ENCODE measurements at regions not wholly inside any gene's neighbourhood (a gene's known extent, or its start where the extent isn't known, plus 50 kb on each side); places are given as distances from the start of the nearest gene placed in this dataset.
A peak's percentile ranks its signal among the peaks of the same experiment; 100 is the strongest.

DNA sequence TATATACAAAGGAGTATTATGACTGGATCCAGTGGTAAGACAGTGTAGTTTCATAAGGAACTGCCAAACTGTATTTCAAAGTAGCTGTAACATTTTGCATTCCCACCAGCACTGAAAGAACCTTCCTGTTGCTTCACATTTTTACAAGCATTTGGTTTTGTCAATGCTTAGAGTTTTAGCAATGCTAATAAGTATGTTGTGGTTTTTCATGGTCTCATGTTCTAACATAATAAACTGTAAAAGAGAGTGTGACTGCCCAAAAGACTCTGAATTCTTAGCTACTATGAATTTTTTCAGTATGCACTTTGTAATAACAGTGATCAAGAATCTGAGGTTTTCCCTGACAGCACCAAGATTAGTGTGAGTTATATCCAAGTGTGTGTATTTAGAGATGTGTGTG is 604.2 kb downstream of the XIRP2 start:
- Histone ChIP-seq H3K27ac (ENCODE audit: low read length) (no peak overlapping the region), H3K9ac (ENCODE audit: low read depth, low read length) (no peak overlapping the region), H3K4me3 (ENCODE audit: low read length) (no peak overlapping the region), H3K9me3 (ENCODE audit: insufficient read depth, low read depth, low read length) (no peaks in the 10 kb centered on the region), H3K27me3 (ENCODE audit: insufficient read depth, low read length) (no peaks in the 10 kb centered on the region), H3K4me1 (ENCODE audit: insufficient read depth, low read length) (0 out of 2 replicates have a peak, but pooled peaks cover 2% of the 10 kb centered on the region), H3K36me3 (ENCODE audit: insufficient read depth, low read depth, low read length) (peaks cover 9% of the 10 kb centered on the region)

DNA sequence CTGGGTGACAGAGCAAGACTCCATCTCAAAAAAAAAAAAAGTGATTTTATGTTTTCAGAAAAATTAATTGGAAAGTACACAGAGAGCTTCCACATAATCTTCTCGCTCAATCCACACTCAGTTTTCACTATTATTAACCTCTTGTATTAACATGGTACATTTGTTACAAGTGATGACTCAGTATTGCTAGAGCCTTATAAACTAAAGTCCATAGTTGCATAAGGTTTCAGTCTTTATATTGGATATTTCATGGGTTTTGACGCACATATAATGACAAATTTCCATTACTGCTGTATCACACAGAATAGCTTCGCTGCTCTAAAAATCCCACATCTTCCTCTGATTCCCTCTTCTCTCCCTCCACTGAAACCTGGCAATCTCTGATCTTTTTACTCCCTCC is 603.5 kb downstream of the XIRP2 start:
- Histone ChIP-seq H3K27ac (ENCODE audit: low read length) (no peak overlapping the region), H3K27me3 (ENCODE audit: insufficient read depth, low read length) (no peaks in the 10 kb centered on the region), H3K9me3 (ENCODE audit: insufficient read depth, low read depth, low read length) (no peaks in the 10 kb centered on the region)

DNA sequence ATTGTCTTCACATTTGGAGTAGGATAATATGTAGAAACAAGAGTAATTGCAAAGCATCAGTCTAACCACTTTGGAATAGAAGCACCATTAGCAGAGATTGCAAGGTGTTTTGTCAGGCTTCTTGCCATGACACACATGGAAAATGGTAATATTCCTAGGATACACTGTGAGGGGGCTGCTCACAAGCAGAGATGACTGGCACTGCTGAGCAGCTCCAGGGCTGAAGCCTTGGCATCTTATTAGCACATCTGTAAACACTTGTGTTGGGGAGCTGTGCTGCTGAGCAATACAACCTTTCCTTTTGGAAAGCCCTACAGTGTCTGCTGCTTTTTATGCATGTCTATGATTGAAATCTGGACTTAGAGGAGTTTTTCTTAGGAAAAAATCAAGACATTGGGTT is 602.2 kb downstream of the XIRP2 start:
- no peaks in the 10 kb centered on the region for H3K9me3 ChIP-seq (ENCODE audit: insufficient read depth, low read depth, low read length)
- no peaks in the 10 kb centered on the region for H3K27me3 ChIP-seq (ENCODE audit: insufficient read depth, low read length)
- peaks cover 9% of the 10 kb centered on the region for H3K36me3 ChIP-seq (ENCODE audit: insufficient read depth, low read depth, low read length)
- H3K9ac ChIP-seq (ENCODE audit: low read depth, low read length) = no peak overlapping the region
- no peak overlapping the region for H3K27ac ChIP-seq (ENCODE audit: low read length)
- H3K4me1 ChIP-seq (ENCODE audit: insufficient read depth, low read length) = no peaks in the 10 kb centered on the region
- no peak overlapping the region for H3K4me3 ChIP-seq (ENCODE audit: low read length)

More for the DNA sequence above, 603.5 kb downstream of the XIRP2 start:
- Histone ChIP-seq H3K9ac (ENCODE audit: low read depth, low read length) (no peak overlapping the region), H3K4me3 (ENCODE audit: low read length) (no peak overlapping the region), H3K36me3 (ENCODE audit: insufficient read depth, low read depth, low read length) (peaks cover 9% of the 10 kb centered on the region), H3K4me1 (ENCODE audit: insufficient read depth, low read length) (no peaks in the 10 kb centered on the region)

DNA sequence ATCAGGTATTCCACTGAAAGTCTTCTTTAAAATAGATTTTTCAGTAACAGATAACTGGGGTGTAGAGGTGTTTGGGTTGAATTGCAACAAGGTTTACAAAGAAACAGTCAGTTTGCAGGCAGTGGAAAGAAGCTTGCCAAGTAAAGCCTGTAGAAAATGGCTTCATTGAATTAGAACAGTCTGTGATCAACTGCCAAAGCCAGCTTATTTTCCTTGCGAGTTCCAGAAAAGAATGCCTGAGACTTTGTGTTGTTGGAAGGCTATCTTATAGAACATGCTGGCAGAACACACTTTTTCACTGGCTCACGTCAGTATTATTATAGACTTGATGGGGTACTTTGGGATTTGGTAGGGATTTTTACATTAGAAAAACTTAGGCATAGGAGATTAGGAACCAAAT is 601.0 kb downstream of the XIRP2 start:
- Histone ChIP-seq H3K36me3 (ENCODE audit: insufficient read depth, low read depth, low read length) (peaks cover 9% of the 10 kb centered on the region), H3K27me3 (ENCODE audit: insufficient read depth, low read length) (no peaks in the 10 kb centered on the region), H3K9me3 (ENCODE audit: insufficient read depth, low read depth, low read length) (no peaks in the 10 kb centered on the region), H3K9ac (ENCODE audit: low read depth, low read length) (no peak overlapping the region), H3K27ac (ENCODE audit: low read length) (no peak overlapping the region), H3K4me1 (ENCODE audit: insufficient read depth, low read length) (no peaks in the 10 kb centered on the region), H3K4me3 (ENCODE audit: low read length) (no peak overlapping the region)

DNA sequence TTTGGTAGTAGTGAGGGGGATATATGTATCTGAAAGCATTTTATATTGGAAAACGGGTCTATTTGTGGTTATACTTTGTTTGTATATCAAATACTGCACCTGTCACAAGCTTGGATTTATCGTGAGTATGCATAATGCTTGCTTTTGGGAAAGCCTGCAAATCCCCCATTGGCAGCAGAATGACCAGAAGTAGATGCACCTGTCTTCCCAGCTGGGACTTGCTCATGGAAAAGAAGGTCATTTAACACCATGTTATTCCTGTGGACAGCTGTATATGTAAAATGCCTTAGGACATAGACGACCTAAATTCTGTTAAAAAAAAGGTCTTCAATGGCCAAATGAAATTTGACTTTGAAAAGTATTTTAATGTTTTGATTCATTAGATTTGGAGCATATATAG is 599.4 kb downstream of the XIRP2 start:
- 0 out of 2 replicates have a peak, but pooled peaks cover 2% of the 10 kb centered on the region for H3K4me1 ChIP-seq (ENCODE audit: insufficient read depth, low read length)
- no peak overlapping the region for H3K9ac ChIP-seq (ENCODE audit: low read depth, low read length)
- H3K27ac ChIP-seq (ENCODE audit: low read length) = no peak overlapping the region
- H3K4me3 ChIP-seq (ENCODE audit: low read length) = no peak overlapping the region
- no peaks in the 10 kb centered on the region for H3K9me3 ChIP-seq (ENCODE audit: insufficient read depth, low read depth, low read length)
- peaks cover 9% of the 10 kb centered on the region for H3K36me3 ChIP-seq (ENCODE audit: insufficient read depth, low read depth, low read length)
- no peaks in the 10 kb centered on the region for H3K27me3 ChIP-seq (ENCODE audit: insufficient read depth, low read length)

DNA sequence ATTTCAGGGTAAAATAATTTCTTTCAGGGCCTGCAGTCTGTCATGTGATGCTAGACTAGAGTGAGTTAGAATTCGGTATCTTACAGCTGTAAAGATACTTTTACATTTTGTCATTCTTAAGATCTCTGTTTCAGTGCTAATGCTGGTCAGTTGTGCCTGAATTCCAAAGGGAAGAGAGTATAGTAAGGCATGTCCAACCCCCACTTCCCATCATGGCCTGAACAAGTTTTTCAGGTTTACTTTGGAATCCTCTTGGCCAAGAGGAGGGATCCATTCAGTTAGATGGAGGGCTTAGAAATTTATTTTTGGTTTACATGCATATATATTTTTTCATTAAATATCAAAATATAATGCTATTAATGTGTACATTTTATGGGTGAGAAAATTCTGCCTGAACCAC is 596.6 kb downstream of the XIRP2 start:
- Histone ChIP-seq H3K9ac (ENCODE audit: low read depth, low read length) (no peak overlapping the region), H3K36me3 (ENCODE audit: insufficient read depth, low read depth, low read length) (no peaks in the 10 kb centered on the region; the same call in 1 of the 2 replicates), H3K27ac (ENCODE audit: low read length) (no peak overlapping the region), H3K4me1 (ENCODE audit: insufficient read depth, low read length) (peaks cover 18% of the 10 kb centered on the region; the same call in 1 of the 2 replicates), H3K9me3 (ENCODE audit: insufficient read depth, low read depth, low read length) (no peaks in the 10 kb centered on the region), H3K27me3 (ENCODE audit: insufficient read depth, low read length) (no peaks in the 10 kb centered on the region), H3K4me3 (ENCODE audit: low read length) (no peak overlapping the region)

DNA sequence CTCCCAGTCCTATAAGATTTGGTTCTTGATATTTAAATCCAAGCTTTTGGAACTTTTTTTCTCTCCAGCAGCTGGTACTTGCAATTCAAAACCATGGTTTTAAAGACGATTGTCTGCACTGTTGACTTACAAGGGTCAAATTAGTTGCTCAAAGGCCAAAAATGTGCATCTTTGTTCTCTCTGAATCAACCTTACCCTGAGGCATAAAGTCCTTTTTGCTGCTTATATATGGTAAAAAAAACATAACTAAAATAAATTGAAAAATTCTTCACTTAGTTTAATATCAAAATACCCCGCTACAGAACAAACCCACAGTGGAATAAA is 592.7 kb downstream of the XIRP2 start:
- Histone ChIP-seq H3K9me3 (ENCODE audit: insufficient read depth, low read depth, low read length) (no peaks in the 10 kb centered on the region), H3K36me3 (ENCODE audit: insufficient read depth, low read depth, low read length) (no peaks in the 10 kb centered on the region), H3K27me3 (ENCODE audit: insufficient read depth, low read length) (no peaks in the 10 kb centered on the region), H3K9ac (ENCODE audit: low read depth, low read length) (no peak overlapping the region), H3K4me3 (ENCODE audit: low read length) (no peak overlapping the region), H3K27ac (ENCODE audit: low read length) (no peak overlapping the region), H3K4me1 (ENCODE audit: insufficient read depth, low read length) (peaks cover 26% of the 10 kb centered on the region; the same call in 1 of the 2 replicates)

DNA sequence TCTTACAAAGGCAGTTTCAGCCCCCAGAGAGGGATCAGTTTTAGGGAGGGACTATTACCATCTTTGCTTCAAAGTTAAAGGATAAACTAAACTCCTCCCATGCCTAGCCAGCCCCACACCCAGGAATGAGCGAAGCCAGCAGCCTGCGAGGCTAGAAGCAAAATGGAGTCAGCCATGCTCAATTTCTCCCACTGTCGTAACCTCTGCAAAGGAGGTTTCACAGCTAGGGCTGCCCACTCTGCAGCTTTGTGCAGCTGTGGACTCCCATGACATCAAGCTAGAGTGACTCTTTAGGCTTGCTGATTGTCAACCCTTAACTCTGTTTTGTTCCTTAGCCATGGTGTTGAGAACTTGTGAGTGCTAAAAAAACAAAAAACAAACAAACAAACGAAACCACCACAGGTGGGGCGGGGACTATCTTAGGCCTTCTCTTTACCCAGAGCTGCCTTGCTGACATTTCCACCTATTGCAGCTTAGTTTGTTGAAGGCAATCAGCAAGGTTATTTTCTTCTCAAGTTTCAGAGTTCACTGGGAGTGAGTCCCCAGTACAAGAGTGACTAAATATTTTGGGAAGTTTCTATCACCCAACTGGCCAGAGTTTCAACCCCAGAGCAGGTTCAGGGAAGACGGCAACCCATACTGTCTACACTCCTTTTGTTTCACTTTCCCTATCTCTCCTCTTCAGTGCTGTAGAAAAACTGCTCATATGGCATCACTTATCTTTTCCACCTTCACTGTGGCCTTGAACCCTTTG is 592.1 kb downstream of the XIRP2 start:
- H3K9me3 ChIP-seq (ENCODE audit: insufficient read depth, low read depth, low read length) = no peaks in the 10 kb centered on the region
- no peak overlapping the region for H3K4me3 ChIP-seq (ENCODE audit: low read length)
- H3K4me1 ChIP-seq (ENCODE audit: insufficient read depth, low read length) = peaks cover 26% of the 10 kb centered on the region; the same call in 1 of the 2 replicates
- H3K9ac ChIP-seq (ENCODE audit: low read depth, low read length) = peak overlapping the region; percentile 47
- H3K36me3 ChIP-seq (ENCODE audit: insufficient read depth, low read depth, low read length) = no peaks in the 10 kb centered on the region
- H3K27me3 ChIP-seq (ENCODE audit: insufficient read depth, low read length) = no peaks in the 10 kb centered on the region
- H3K27ac ChIP-seq (ENCODE audit: low read length) = no peak overlapping the region

DNA sequence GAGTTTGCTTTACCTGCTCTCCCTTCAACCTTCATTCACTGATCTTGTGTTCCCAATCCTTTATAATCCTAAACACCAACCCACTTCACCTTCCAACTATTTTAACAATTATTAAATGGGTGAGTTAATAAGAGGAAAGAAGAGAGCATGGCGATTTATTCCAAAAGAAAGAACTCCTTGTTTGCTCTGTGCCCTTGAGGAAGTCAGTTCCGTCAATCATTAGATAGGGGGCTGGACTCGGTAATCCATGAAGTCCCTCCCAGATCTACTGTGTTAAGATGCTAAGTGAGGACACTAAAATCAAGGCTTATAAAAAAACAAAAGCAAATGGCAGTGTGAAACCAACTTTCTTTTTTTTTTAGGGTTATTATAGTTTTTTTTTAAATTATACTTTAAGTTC is 589.9 kb downstream of the XIRP2 start:
- no peaks in the 10 kb centered on the region for H3K36me3 ChIP-seq (ENCODE audit: insufficient read depth, low read depth, low read length)

DNA sequence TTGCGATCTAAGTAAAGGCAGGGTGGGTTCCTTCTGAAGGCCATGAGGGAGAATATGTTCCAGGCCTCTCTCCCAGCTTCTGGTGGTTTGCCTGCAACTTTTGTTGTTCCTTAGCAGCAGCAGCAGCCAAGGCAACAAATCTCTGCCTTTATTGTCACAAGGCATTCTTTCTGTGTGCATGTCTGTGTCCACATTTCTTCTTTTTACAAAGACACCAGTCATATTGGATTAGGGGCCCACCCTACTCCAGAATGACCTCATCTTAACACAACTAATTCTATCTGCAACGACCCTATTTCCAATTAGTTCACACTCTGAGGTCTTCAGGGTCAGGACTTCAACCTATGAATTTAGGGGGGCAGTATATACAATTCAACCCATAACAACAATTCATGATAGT is 587.5 kb downstream of the XIRP2 start:
- Histone ChIP-seq H3K36me3 (ENCODE audit: insufficient read depth, low read depth, low read length) (no peaks in the 10 kb centered on the region), H3K27me3 (ENCODE audit: insufficient read depth, low read length) (no peaks in the 10 kb centered on the region), H3K4me3 (ENCODE audit: low read length) (no peak overlapping the region), H3K9ac (ENCODE audit: low read depth, low read length) (no peak overlapping the region), H3K9me3 (ENCODE audit: insufficient read depth, low read depth, low read length) (no peaks in the 10 kb centered on the region), H3K27ac (ENCODE audit: low read length) (no peak overlapping the region), H3K4me1 (ENCODE audit: insufficient read depth, low read length) (peaks cover 30% of the 10 kb centered on the region)

More for the DNA sequence above, 589.9 kb downstream of the XIRP2 start:
- no peak overlapping the region for H3K4me3 ChIP-seq (ENCODE audit: low read length)
- no peaks in the 10 kb centered on the region for H3K27me3 ChIP-seq (ENCODE audit: insufficient read depth, low read length)
- H3K27ac ChIP-seq (ENCODE audit: low read length) = no peak overlapping the region
- peaks cover 24% of the 10 kb centered on the region; the same call in 1 of the 2 replicates for H3K4me1 ChIP-seq (ENCODE audit: insufficient read depth, low read length)
- no peaks in the 10 kb centered on the region for H3K9me3 ChIP-seq (ENCODE audit: insufficient read depth, low read depth, low read length)
- no peak overlapping the region for H3K9ac ChIP-seq (ENCODE audit: low read depth, low read length)

DNA sequence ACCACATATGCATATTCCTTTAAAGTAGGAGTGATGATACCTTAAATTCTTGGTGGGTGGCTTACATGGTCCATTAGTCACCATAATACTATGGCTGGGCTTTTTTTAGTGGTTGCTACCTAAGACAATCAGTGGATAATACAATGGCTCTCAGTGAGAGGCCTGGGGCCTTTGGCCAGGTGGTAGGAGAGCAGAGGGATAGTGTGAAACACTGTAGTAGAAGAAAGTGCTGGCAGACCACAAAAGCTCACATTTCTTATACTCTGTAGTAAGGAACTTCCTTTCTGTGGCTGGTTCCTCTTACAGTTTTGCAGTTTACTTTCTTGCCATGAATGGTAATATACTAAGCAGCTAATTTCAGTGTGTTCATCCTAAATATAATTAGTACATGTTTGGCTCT is 583.5 kb downstream of the XIRP2 start:
- no peak overlapping the region for H3K4me3 ChIP-seq (ENCODE audit: low read length)
- H3K4me1 ChIP-seq (ENCODE audit: insufficient read depth, low read length) = peaks cover 13% of the 10 kb centered on the region
- H3K27me3 ChIP-seq (ENCODE audit: insufficient read depth, low read length) = no peaks in the 10 kb centered on the region
- no peaks in the 10 kb centered on the region for H3K36me3 ChIP-seq (ENCODE audit: insufficient read depth, low read depth, low read length)
- no peak overlapping the region for H3K27ac ChIP-seq (ENCODE audit: low read length)
- no peaks in the 10 kb centered on the region for H3K9me3 ChIP-seq (ENCODE audit: insufficient read depth, low read depth, low read length)
- no peak overlapping the region for H3K9ac ChIP-seq (ENCODE audit: low read depth, low read length)

DNA sequence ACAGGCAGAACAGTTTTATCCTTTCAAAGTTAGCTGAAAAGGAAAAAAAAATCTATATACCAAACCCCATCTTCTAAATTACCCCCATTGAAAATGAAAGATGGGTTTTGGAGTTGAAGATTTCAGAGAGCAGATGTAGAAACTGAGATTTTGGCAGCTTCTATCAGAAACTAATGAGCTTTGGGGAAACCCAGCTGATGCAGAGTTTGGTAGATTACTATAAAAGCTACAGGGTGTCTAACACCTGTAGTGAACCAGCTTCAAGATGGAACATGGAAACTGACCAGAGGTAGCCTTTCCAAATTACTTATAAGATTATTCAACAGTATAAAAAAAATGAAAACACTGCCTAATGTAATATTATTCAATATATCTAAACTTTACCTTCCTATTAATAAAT is 583.1 kb downstream of the XIRP2 start:
- Histone ChIP-seq H3K9me3 (ENCODE audit: insufficient read depth, low read depth, low read length) (no peaks in the 10 kb centered on the region), H3K27me3 (ENCODE audit: insufficient read depth, low read length) (no peaks in the 10 kb centered on the region), H3K27ac (ENCODE audit: low read length) (no peak overlapping the region), H3K36me3 (ENCODE audit: insufficient read depth, low read depth, low read length) (no peaks in the 10 kb centered on the region), H3K4me1 (ENCODE audit: insufficient read depth, low read length) (peaks cover 13% of the 10 kb centered on the region), H3K4me3 (ENCODE audit: low read length) (no peak overlapping the region), H3K9ac (ENCODE audit: low read depth, low read length) (no peak overlapping the region)
